SKM-1 (cell line): ENCODE measurements at regions not wholly inside any gene's neighbourhood (a gene's known extent, or its start where the extent isn't known, plus 50 kb on each side); places are given as distances from the start of the nearest gene placed in this dataset.

ENCODE experiments used
- DNase-seq: peaks from one replicate; lab custom pipeline; 2025; ENCODE audit not compliant: unreplicated experiment; lab: John Stamatoyannopoulos, UW

DNA sequence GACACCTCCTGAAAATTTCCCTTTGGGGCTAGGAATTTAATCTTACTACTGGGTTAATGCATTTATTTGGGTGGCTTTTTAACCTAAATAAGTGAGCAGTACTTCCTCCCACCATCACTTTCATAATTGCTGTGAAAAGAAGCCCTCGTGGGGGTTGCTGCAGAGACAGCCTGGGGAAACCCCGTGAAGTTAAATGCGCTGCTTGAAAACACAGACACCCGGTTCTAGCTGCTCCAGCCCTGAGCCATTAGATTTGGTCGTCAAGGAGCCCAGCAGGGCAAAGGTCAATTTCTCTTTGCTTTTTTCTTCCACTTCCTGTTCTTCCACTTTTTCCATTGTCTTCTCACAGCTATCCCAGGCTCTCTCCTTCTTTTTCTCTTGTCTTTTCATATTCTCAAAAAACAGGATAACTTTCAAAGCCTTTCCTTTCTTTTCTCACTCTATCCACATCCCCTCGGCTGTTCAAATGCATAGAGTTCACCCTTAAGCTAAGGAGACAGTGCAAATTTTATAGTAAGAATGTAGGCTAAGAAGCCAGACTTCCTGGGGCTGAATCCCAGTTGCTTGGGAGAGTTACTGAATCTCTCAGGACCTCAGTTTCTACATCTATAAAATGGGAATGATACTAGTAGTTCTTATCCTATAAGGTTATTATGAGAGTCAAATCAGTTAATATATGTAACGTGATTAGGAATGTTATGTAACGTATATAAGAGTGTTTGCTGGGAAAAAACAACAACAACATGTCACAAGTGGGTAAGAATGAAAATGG, 91.5 kb upstream of the ZNF827 start:
- DNase-seq, result no peak

DNA sequence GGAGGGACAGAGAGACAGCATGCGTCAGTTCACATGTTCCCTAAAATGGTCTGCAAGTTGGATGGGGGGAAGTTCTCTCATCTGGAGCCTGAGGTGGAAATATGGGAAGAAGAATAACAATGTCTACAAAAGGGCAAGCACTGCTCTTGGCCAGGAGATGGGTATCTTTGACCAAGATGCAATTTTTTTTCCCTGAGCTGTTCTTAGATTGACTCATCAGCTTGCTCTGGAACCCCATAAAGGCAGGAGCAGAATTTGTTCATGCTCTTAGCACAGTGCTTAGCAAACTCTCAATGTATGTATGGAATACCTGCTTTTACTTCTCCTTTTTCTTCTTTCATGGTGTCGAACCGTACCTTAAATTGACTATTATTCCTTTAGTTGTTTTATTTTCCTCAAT, 90.5 kb upstream of the ZNF827 start:
- no peak for DNase-seq

DNA sequence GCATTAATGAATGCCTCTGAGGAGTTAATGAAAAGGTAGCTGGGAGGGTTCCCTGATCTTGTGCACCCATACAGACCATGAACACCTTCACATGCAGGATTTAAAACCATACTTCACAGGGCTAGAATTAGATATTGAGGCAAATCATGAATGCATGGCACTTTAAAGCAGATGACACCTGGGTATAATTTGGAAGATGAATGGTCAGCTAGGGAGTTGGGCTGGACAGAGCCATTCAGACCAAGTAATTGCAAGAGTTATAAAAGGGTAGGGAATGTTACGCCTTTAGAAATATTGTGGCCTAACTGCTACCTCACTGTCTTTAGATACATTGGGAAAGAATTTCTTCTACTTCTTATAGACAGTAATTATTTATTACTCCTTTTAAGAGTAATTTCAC, 89.1 kb upstream of the ZNF827 start:
- no peak for DNase-seq

DNA sequence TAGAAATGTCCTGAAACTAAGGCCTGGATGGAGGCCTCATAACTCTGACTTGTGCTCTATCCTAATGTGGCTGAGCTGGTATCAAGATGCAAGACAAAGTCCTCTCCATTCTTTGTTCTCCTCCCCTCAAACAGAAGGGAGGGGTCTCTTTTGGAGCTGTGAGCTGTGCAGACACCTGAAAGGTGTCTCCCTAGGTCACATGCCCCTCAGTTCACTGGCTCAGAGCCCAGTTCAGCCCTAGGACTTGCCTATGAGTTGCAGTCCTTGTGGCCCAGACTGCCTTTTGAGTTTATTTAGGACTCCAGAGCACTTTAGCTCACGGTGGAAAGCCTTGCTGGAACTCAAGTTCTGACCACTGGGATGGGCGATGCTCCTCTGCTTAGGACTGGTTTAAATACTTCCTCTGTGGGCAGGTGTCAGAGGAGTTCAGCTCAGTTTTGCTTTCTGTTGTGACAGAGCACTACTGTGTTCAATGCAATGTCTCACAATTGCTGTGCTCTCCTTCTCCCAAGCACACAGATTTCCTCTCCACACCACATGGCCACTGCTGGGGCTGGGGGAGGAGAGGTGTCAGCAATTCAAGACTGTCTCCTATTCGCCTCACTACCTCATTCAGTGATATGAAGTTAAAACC, 84.8 kb upstream of the ZNF827 start:
- no peak for DNase-seq

DNA sequence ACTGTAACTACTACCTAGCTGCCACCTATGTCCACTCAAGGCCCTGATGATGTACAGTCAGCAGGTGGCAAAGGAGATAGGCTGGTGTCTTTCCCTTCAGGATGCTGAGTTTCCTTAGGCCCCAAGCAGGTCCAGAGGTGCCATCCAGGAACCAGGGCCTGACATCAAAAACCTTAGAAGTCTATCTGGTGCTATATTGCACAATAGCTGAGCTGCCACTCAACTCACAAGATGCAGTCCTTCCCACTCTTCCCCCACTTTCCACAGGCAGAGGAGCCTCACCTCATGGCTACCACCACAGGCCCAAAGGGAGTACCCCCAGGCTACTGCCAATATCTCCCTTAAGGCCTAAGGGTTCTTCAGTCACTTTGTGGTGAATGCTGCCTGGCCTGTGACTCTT, 83.9 kb upstream of the ZNF827 start:
- DNase-seq, result no peak

DNA sequence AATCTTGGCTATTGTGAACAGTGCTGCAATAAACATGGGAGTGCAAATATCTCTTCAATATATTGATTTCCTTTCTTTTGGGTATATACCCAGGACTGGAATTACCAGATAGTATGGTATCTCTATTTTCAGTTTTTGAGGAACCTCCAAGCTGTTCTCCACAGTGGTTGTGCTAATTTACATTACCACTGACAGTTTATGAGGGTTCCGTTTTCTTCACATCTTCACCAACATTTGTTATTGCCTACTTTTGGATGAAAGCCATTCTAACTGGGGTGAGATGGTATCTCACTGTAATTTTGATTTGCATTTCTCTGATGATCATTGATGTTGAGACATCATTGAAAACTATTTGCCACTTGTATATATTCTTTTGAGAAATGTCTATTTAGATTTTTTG, 79.6 kb upstream of the ZNF827 start:
- no peak for DNase-seq

DNA sequence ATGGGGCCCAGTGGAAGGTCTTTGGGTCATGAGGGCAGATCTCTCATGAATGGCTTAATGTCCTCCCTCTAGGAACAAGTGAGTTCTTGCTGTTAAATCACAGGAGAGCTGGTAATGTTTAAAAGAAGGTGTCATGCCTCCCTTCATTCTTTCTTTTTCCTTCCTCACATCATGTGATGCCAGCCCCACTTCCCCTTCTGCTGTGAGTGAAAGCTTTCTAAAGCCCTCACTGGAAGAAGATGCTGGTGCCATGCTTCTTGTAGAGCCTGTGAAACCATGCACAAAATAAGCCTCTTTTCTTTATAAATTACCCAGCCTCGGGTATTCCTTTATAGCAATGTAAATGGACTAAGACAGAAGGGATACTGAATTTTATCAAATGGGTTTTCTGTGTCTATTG, 66.1 kb upstream of the ZNF827 start:
- no peak for DNase-seq

DNA sequence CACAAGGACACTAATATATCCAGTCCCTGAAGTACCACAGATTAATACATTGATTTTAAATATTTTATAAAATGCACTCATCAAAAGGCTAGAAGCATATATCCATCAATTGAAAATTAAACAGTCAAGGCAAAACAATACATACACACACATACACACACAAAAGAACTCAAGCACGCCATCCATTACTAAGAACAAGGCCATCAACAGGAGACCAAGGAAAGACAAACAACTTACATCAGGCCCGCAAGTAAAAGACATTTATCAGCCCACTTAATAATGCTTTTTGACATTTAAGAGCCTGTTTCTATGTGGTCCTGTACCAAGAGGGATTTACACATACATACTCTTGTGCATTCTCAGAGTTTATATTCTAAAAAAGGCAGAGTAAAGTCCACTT, 50.0 kb upstream of the ZNF827 start:
- no peak for DNase-seq
